ENCODE measurements at regions not wholly inside any gene's neighbourhood (a gene's known extent, or its start where the extent isn't known, plus 50 kb on each side); places are given as distances from the start of the nearest gene placed in this dataset.

- DNase-seq, result no peak
These were observed 109.6 kb upstream of the KIT start for GRCh38 chr4:54548098-54548620.

- DNase-seq, result no peak
These were observed 108.8 kb upstream of the KIT start for GRCh38 chr4:54548831-54549460.

GRCh38 chr4:54550395-54551171, 107.2 kb upstream of the KIT start:
- peak; percentile 22 for DNase-seq

DNA sequence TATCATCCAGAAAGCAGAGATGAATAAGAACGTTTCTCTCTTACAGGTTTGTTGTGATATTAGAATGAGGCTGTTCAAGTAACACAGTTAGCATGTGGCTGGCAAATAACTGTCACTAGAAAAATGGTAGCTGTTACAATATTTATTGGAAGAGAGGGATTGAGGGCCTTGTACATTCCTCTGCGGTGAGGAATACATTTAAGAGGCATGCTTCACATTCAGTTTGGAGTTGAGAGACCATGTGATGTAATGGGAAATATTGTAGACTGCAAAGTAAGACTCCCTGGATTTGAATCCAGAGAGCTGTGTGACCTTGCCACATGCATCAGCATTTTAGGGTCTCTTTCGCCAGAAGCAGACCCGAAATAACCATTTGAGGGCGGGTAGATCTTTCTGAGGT, 104.8 kb upstream of the KIT start:
- DNase-seq, result no peak

DNA sequence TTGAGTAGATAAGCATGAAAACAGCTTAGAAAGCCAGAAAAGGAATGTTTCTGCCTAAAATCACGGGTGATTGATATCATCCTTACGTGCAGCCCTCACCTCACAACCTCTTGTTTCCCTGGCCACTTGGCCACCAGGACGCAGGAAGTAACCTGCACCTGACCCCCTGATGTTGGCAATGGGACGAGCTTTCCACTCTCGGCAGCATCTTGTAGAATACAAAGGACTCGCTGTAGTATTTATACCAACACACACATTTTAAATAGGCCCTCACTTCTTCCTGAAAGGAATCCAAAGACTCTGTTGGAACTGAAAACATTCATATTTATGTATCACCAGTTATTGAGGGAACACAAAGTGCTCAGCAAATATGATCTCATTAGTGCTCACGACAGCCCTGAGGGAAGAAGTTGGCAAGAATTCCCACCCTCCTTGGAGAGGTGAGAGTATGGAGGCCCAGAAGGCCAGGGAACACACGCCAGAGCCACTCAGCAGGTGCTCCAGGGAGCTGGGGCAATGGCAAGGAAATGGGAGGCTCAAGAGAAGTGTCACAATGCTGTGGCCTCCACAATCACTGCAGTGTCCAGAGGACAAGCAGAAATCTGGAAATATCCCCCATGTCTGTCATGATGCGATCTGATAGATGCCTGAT, 103.3 kb upstream of the KIT start:
- DNase-seq, result no peak

DNA sequence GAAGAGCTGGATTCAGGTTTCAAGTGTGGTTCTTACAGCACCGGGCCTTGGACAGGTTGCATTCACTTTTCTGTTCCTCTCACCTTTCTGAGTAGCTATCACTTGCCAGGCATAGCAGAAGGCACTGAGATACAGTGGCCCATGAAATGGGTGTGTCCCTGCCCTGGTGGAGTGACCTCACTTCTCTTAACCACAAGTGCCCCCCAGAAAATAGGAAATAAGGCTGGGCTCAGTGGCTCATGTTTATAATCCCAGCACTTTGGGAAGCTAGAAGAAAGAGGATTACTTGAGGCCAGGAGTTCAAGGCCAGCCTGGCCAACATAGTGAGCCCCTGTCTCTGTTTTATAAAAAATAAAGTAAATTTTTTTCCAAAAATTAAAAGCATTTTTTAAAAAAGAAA, 101.7 kb upstream of the KIT start:
- DNase-seq, result no peak

GRCh38 chr4:54556587-54556986, 101.2 kb upstream of the KIT start:
- DNase-seq, result no peak

- no peak for DNase-seq
These were observed 98.7 kb upstream of the KIT start for GRCh38 chr4:54558889-54559677.

DNA sequence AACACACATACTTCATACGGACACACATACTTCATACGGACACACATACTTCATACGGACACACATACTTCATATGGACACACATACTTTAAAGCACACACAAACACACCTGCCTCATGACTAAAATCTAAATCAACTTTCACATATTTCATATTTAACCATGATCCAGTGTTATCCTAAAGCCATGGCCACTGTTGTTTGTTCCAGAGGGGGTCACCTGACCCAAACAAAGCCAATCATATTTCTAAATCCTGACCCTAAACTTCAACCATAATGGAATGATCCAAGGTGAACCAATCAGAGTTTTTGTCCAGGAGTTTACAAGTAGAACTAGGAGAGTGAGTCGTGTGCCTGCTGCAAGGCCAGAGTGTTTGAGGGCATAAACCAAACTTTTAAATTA, 97.2 kb upstream of the KIT start:
- no peak for DNase-seq

GRCh38 chr4:54561940-54562339, 95.8 kb upstream of the KIT start:
- no peak for DNase-seq

DNA sequence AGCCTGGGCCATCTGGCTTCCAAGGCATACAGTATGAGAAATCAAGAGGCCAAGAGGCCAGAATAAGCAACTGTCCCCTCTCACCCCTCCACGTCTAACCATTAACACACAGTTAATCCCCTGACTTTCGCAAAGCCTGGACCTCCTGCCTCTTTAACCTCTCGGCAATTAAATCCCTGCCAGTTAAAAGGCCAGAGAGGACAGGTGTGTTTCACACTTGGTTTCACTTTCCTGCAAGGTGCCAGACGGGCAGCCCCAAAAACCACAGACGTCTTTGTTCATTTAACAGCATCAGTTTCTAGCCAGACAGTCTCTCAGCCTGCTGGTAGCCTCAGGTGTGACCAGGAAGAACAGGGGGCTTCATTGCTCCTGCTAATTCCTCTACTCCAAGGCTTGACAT, 91.1 kb upstream of the KIT start:
- no peak for DNase-seq

DNA sequence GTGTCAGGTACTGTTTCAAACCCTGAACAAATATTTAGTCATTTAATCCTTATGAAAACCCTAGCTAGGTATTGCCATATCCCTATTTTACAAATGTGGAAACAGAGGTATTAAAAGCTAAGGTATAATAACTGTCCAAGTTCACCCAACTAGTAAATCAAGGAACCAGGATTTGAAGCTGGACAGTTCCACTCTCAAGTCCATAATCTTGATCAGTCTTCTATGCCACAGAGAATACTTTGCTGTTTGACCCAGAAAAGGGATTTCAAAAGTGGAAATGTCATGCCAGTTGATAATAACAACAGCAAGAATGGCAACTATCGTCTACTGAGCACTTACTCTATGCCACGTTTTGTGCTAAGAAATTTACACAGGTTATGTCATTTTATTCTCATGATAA, 90.4 kb upstream of the KIT start:
- no peak for DNase-seq

DNA sequence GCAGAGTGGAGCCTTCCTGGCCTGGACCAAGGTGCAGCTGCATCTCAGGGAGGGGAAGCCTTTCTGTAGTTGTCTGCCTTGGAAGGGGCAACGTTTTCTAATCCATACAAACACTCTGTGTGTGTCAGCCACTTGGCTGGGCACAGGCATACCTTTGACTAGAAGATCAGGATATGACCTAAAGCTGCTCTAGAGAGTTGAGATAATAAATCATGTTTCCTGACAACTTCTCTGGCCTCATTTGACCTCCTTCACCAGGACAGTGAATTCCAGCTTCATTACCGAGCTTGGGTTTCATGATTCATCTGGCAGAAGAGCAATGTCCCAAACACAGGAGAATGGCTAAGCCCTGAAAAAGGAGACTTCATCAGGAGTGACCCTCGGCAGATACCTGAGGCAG, 89.6 kb upstream of the KIT start:
- DNase-seq, result peak; percentile 11

- DNase-seq, result no peak
These were observed 86.9 kb upstream of the KIT start for GRCh38 chr4:54570822-54571221.

DNA sequence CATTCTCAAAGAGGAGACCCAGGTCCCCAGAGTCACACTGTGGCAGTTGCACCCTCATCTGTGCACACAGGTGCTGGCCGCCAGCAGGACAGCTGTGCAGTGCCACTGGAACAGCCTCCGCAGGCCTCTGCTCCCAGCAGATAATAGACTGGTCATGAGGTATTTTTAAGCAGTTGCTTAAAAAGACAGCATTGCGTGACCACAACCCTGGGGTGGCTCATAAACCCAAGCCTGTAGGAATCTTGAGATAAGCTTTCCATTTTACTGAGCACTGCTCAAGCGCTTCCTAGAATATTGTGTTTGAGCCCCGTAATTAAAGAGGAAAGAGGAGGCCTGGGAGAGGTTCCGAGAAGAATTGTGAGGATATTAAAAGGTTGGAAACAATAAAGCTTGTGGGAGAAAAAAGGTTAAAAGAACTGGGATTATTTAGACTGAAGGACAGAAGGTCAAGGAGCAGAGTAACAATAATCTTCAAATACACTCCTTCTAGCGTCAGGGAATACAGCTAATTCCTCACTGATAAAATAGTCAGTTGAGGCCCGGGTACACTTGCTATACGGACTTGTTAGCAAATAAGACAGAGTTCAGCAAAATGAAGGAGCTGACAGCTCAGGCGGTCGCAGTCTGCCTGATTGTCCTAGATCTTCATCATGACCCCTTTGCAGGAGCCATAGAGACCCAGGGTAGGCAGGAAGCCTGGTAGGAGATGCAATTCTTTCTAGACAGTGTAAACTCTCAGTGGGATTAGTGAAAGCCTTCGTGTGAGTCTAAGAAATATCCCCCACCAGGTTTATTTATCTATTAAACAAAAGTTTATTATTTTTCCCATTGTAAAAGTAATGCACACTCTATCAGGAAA, 86.2 kb upstream of the KIT start:
- DNase-seq, result no peak

GRCh38 chr4:54572152-54572542, 85.6 kb upstream of the KIT start:
- DNase-seq, result no peak

- no peak for DNase-seq
These were observed 83.3 kb upstream of the KIT start for GRCh38 chr4:54574500-54574899.

- no peak for DNase-seq
These were observed 81.8 kb upstream of the KIT start for GRCh38 chr4:54575919-54576318.

DNA sequence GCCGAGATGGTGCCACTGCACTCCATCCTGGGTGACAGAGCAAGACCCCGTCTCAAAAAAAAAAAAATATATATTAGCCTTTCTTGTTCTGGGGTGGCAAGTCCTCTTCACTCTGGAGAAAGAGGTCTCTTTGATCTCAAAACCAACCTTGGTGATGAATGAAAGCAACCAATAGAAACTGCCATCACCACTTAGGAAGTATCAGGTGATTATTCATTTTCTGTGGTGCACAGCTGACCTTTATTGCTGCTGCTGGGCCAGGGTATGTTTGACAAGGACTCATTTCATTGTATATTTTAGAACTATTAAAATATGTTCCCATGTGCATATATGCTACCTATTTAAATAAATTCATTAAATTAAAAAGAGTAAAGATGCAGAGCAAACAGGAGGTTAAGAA, 76.0 kb upstream of the KIT start:
- no peak for DNase-seq

DNA sequence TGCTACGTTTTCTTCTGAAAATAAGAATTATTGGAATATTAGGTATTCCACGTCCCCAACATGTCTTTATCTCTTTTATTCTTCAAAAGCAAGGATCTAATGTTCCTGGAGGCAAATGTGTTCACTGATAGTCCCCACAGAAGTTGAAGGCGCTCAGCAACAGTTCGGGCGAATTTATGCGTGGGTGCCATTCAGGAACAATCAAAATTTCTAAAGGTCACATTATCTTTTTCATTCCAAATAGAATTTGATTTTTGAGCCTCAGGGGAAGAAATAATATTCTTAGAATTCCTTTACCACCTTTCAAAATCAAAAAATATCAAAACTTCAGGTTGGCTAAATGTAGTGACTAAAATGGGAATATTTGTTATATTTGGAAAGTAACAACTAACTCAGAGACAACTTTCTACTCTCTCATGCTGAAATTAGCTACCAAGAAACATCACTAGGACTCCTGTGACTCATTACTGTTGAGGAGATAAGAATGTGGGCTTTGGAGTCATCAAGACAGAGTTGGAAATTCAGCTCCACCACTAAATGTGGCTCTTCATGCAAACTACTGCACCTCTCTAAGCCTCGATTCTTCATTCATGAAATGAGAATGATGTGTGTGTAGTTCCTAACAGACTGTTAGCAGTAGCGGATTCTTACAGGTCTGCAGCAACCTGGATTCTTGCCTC, 72.3 kb upstream of the KIT start:
- no peak for DNase-seq

DNA sequence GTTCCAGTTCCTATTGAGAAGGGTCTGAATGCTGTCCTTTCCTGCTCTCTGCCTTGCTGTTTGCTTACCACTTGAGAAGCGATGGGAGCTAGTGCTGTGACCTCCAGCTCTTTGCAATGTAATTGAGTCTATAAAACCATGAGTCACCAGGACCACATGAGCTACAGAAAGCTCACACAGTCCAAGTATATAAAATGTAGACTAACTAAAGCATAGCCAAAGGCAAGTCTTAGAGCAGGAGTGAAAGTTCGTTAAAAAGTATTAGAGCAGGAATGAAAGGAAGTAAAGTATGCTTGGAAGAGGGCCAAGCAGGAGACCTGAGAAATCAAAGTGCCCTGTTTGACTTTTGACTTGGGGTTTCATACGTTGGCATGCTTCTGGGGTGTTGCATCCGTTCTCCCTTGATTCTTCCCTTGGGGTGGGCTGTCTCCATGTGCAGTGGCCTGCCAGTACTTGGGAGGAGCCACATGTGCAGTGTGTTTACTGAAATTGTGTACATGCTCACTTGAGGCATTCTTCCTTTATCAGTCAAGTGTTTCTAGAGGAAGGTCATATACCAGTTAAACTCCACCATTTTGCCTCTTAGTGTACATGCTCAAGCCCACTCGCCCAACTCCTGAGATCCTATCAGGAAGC, 71.3 kb upstream of the KIT start:
- DNase-seq, result no peak

Data from amniotic stem cell (primary cell).